ENCODE measurements at regions not wholly inside any gene's neighbourhood (a gene's known extent, or its start where the extent isn't known, plus 50 kb on each side); places are given as distances from the start of the nearest gene placed in this dataset.

DNA sequence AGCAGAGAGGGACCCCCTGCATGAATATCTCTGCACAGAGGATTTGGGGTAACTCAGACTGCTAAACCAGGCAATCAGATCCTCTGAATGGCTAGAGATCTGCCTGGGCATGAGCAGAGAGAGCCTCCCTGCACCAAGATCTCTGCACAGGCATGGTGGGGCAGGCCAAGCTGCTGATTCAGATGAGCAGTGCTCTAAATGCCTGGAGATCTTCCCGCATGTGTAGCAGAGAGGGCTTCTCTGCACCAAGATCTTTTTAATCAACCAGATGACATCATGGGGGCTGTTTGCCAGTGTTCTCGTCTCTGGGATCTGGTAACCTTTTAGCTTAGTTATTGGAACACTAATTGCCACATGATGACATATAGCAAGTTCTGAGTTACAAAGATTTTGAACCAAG, 301.3 kb upstream of the GALNT5 start:
- Histone ChIP-seq H3K79me2 (ENCODE audit: insufficient read depth, low read length) (no peaks in the 10 kb centered on the region), H3K36me3 (ENCODE audit: low read length) (no peaks in the 10 kb centered on the region), H2AFZ (ENCODE audit: low read depth, low read length, severe bottlenecking) (no peak overlapping the region), H3K9ac (ENCODE audit: low read length) (no peak overlapping the region), H3F3A (ENCODE audit: insufficient read depth) (no peaks in the 10 kb centered on the region), H3K9me2 (replicated peaks; ENCODE audit: insufficient read depth, low read length) (no peaks in the 10 kb centered on the region), H3K4me2 (ENCODE audit: low read depth, low read length, poor library complexity, severe bottlenecking) (no peak overlapping the region), H3K4me3 (ENCODE audit: insufficient read depth, low read length, poor library complexity, severe bottlenecking) (no peak overlapping the region), H3K27me3 (ENCODE audit: low read length) (no peaks in the 10 kb centered on the region), H3K9me3 (ENCODE audit: insufficient read depth, low read length) (peaks cover 5% of the 10 kb centered on the region; the same call in 1 of the 2 replicates), H4K20me1 (ENCODE audit: low read depth, low read length) (no peaks in the 10 kb centered on the region), H3K27ac (ENCODE audit: low read depth, low read length) (no peak overlapping the region)
- TF ChIP-seq EZH2phosphoT487 (conservative IDR thresholded peaks at IDR 0.05; ENCODE audit: low read length) (no peak), CTCF (IDR thresholded peaks at IDR 0.05; ENCODE audit: insufficient read depth, low read length, poor library complexity, severe bottlenecking) (no peak)

DNA sequence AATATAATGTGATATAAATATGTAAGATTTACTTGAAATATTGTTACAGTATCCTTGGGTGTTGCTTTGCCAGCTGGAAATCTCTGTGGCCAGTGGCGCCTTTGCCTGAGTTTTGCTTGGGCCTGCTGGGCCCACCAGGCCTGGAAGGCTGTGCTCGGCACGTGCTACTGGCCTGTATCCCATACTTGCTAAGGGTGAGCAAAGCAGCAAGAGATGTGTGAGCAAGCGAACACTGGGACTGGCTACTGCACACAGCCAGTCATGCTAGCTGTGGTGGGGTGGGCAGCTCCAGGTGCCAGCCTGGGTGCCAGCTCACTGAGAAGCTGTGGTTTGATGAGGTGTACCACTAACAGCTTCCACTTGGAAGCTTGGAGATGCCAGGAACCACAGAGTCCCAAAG, 299.1 kb upstream of the GALNT5 start:
- no peak overlapping the region for H3K4me2 ChIP-seq (ENCODE audit: low read depth, low read length, poor library complexity, severe bottlenecking)
- no peak overlapping the region for H3K4me3 ChIP-seq (ENCODE audit: insufficient read depth, low read length, poor library complexity, severe bottlenecking)
- H4K20me1 ChIP-seq (ENCODE audit: low read depth, low read length), result no peaks in the 10 kb centered on the region
- H3K79me2 ChIP-seq (ENCODE audit: insufficient read depth, low read length), result no peaks in the 10 kb centered on the region
- TF ChIP-seq CTCF (IDR thresholded peaks at IDR 0.05; ENCODE audit: insufficient read depth, low read length, poor library complexity, severe bottlenecking) (no peak), EZH2phosphoT487 (conservative IDR thresholded peaks at IDR 0.05; ENCODE audit: low read length) (no peak)
- H2AFZ ChIP-seq (ENCODE audit: low read depth, low read length, severe bottlenecking), result no peak overlapping the region
- H3K9me2 ChIP-seq (replicated peaks; ENCODE audit: insufficient read depth, low read length), result no peaks in the 10 kb centered on the region
- H3K9ac ChIP-seq (ENCODE audit: low read length), result no peak overlapping the region
- H3K9me3 ChIP-seq (ENCODE audit: insufficient read depth, low read length), result peaks cover 5% of the 10 kb centered on the region; the same call in 1 of the 2 replicates
- no peaks in the 10 kb centered on the region for H3K36me3 ChIP-seq (ENCODE audit: low read length)
- H3K27ac ChIP-seq (ENCODE audit: low read depth, low read length), result no peak overlapping the region
- H3F3A ChIP-seq (ENCODE audit: insufficient read depth), result no peaks in the 10 kb centered on the region
- no peaks in the 10 kb centered on the region for H3K27me3 ChIP-seq (ENCODE audit: low read length)

DNA sequence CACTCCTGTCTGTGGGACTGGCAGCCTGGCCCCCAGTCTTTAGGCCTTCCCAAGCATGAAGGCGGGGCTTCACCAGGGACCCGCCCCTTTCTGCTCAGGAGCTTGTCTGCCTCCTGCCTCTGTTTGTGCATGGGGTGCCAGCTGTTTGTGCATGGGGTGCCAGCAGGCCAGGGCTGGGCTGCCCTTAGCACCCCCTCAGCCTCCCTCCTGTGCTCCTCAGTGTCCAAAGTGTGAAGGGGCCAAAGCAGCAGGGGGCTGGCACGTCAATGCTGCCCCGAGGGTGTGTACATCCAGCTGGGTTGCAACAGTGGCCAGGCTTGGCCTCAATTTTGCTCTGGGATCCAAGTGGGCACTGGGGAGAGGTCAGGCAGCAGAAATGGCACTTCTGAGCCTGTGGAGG, 298.0 kb upstream of the GALNT5 start:
- Histone ChIP-seq H3K79me2 (ENCODE audit: insufficient read depth, low read length) (no peaks in the 10 kb centered on the region), H2AFZ (ENCODE audit: low read depth, low read length, severe bottlenecking) (no peak overlapping the region), H3K9me3 (ENCODE audit: insufficient read depth, low read length) (peaks cover 5% of the 10 kb centered on the region; the same call in 1 of the 2 replicates), H3K4me2 (ENCODE audit: low read depth, low read length, poor library complexity, severe bottlenecking) (no peak overlapping the region), H3K27ac (ENCODE audit: low read depth, low read length) (no peak overlapping the region), H3F3A (ENCODE audit: insufficient read depth) (no peaks in the 10 kb centered on the region), H3K36me3 (ENCODE audit: low read length) (no peaks in the 10 kb centered on the region), H3K4me3 (ENCODE audit: insufficient read depth, low read length, poor library complexity, severe bottlenecking) (no peak overlapping the region), H4K20me1 (ENCODE audit: low read depth, low read length) (no peaks in the 10 kb centered on the region), H3K9me2 (replicated peaks; ENCODE audit: insufficient read depth, low read length) (no peaks in the 10 kb centered on the region), H3K27me3 (ENCODE audit: low read length) (no peaks in the 10 kb centered on the region), H3K9ac (ENCODE audit: low read length) (no peak overlapping the region)
- no peak for TF ChIP-seq CTCF (IDR thresholded peaks at IDR 0.05; ENCODE audit: insufficient read depth, low read length, poor library complexity, severe bottlenecking)
- no peak for TF ChIP-seq EZH2phosphoT487 (conservative IDR thresholded peaks at IDR 0.05; ENCODE audit: low read length)

All from SU-DHL-6 (cell line).